GM12892 (cell line): ENCODE measurements at regions not wholly inside any gene's neighbourhood (a gene's known extent, or its start where the extent isn't known, plus 50 kb on each side); places are given as distances from the start of the nearest gene placed in this dataset.

Source experiments
- DNase-seq: peaks from one replicate; pipeline ENCODE4 v3.0.0; 2011; ENCODE audit not compliant: insufficient read length
- FAIRE-seq: peaks from 2 replicates; lab custom pipeline; 2011; peaks lifted over from hg19 to GRCh38; lab: Jason Lieb, UNC
- POLR2A ChIP-seq: IDR thresholded peaks from 2 replicates; pipeline ENCODE4 v1.6.1; 2011; ENCODE audit warnings: low read depth, low read length, control low read depth
- POLR2AphosphoS5 ChIP-seq: IDR thresholded peaks from 2 replicates; pipeline ENCODE4 v1.6.1; 2011; ENCODE audit warnings: low read depth, low read length, control low read depth
- TAF1 ChIP-seq: IDR thresholded peaks from 2 replicates; pipeline ENCODE4 v1.6.1; 2011; ENCODE audit warnings: low read depth, mild to moderate bottlenecking, control low read depth, low read length, borderline replicate concordance

GRCh38 chr2:239728751-239729150 lies 296.4 kb downstream of the NDUFA10 start:
- no peak for FAIRE-seq
- TF ChIP-seq POLR2A (no peak), TAF1 (no peak), POLR2AphosphoS5 (no peak)
- no peak for DNase-seq

- no peak for DNase-seq
These were observed 297.2 kb downstream of the NDUFA10 start for GRCh38 chr2:239727776-239728600.

GRCh38 chr2:239727182-239727775 lies 297.9 kb downstream of the NDUFA10 start:
- TF ChIP-seq POLR2A (no peak), POLR2AphosphoS5 (no peak), TAF1 (no peak)
- FAIRE-seq (no peak), DNase-seq (no peak)

More at GRCh38 chr2:239727776-239728600, 297.2 kb downstream of the NDUFA10 start:
- TF ChIP-seq POLR2AphosphoS5 (no peak), TAF1 (no peak), POLR2A (no peak)
- no peak for FAIRE-seq

GRCh38 chr2:239726631-239727181 lies 298.4 kb downstream of the NDUFA10 start:
- no peak for DNase-seq
- no peak for FAIRE-seq
- TF ChIP-seq POLR2AphosphoS5 (no peak), TAF1 (no peak), POLR2A (no peak)

GRCh38 chr2:239726091-239726591 lies 299.0 kb downstream of the NDUFA10 start:
- TF ChIP-seq POLR2A (no peak), POLR2AphosphoS5 (no peak), TAF1 (no peak)
- DNase-seq (no peak), FAIRE-seq (no peak)

GRCh38 chr2:239725551-239725890 lies 299.6 kb downstream of the NDUFA10 start:
- FAIRE-seq, result no peak
- no peak for TF ChIP-seq TAF1
- TF ChIP-seq POLR2A, result no peak
- no peak for TF ChIP-seq POLR2AphosphoS5
- DNase-seq, result no peak

GRCh38 chr2:239724851-239725550 lies 300.1 kb downstream of the NDUFA10 start:
- TF ChIP-seq TAF1 (no peak), POLR2AphosphoS5 (no peak), POLR2A (no peak)
- DNase-seq, result no peak
- no peak for FAIRE-seq

- no peak for FAIRE-seq
- TF ChIP-seq POLR2A (no peak), TAF1 (no peak), POLR2AphosphoS5 (no peak)
- no peak for DNase-seq
These were observed 300.8 kb downstream of the NDUFA10 start for GRCh38 chr2:239724194-239724849.

GRCh38 chr2:239723486-239724193 lies 301.5 kb downstream of the NDUFA10 start:
- DNase-seq, result no peak
- no peak for FAIRE-seq
- TF ChIP-seq POLR2A, result no peak
- no peak for TF ChIP-seq POLR2AphosphoS5
- no peak for TF ChIP-seq TAF1
